ENCODE measurements at regions not wholly inside any gene's neighbourhood (a gene's known extent, or its start where the extent isn't known, plus 50 kb on each side); places are given as distances from the start of the nearest gene placed in this dataset.

GRCh38 chr4:144280688-144281087, 140.2 kb upstream of the GYPA start:
- H3K4me3 ChIP-seq: no peak overlapping the region
- H3K4me1 ChIP-seq: no peaks in the 10 kb centered on the region
- no peaks in the 10 kb centered on the region for H3K9me3 ChIP-seq
- no peaks in the 10 kb centered on the region for H3K36me3 ChIP-seq
- no peak for DNase-seq
- H3K27ac ChIP-seq: no peak overlapping the region
- intact Hi-C loops (cut with DNase I; ENCODE audit: low total_unique reads): no loop called here
- no peak for TF ChIP-seq CTCF (IDR thresholded peaks at IDR 0.05)
- no peaks in the 10 kb centered on the region for H3K27me3 ChIP-seq

GRCh38 chr4:144283526-144283925, 143.0 kb upstream of the GYPA start:
- Histone ChIP-seq H3K27me3 (no peaks in the 10 kb centered on the region), H3K36me3 (no peaks in the 10 kb centered on the region), H3K4me1 (no peaks in the 10 kb centered on the region), H3K9me3 (no peaks in the 10 kb centered on the region), H3K4me3 (no peak overlapping the region), H3K27ac (no peak overlapping the region)
- no peak for TF ChIP-seq CTCF (IDR thresholded peaks at IDR 0.05)
- intact Hi-C loops (cut with DNase I; ENCODE audit: low total_unique reads): no loop called here
- DNase-seq: no peak

GRCh38 chr4:144284026-144284425, 143.5 kb upstream of the GYPA start:
- intact Hi-C loops (cut with DNase I; ENCODE audit: low total_unique reads): no loop called here
- H3K27ac ChIP-seq: no peak overlapping the region
- H3K4me1 ChIP-seq: no peaks in the 10 kb centered on the region
- H3K4me3 ChIP-seq: no peak overlapping the region
- DNase-seq: no peak
- H3K27me3 ChIP-seq: no peaks in the 10 kb centered on the region
- TF ChIP-seq CTCF (IDR thresholded peaks at IDR 0.05): no peak
- no peaks in the 10 kb centered on the region for H3K9me3 ChIP-seq
- no peaks in the 10 kb centered on the region for H3K36me3 ChIP-seq

- TF ChIP-seq CTCF (IDR thresholded peaks at IDR 0.05): no peak
- intact Hi-C loops (cut with DNase I; ENCODE audit: low total_unique reads): no loop called here
- no peak for DNase-seq
Observed at GRCh38 chr4:144288011-144288903, 147.7 kb upstream of the GYPA start.

GRCh38 chr4:144289667-144290428, 149.3 kb upstream of the GYPA start:
- TF ChIP-seq CTCF (IDR thresholded peaks at IDR 0.05): no peak
- no peak for DNase-seq
- Histone ChIP-seq H3K9me3 (no peaks in the 10 kb centered on the region), H3K36me3 (no peaks in the 10 kb centered on the region), H3K4me1 (no peaks in the 10 kb centered on the region), H3K4me3 (no peak overlapping the region), H3K27ac (no peak overlapping the region), H3K27me3 (no peaks in the 10 kb centered on the region)
- intact Hi-C loops (cut with DNase I; ENCODE audit: low total_unique reads): no loop called here

More at GRCh38 chr4:144288011-144288903, 147.7 kb upstream of the GYPA start:
- Histone ChIP-seq H3K27ac (no peak overlapping the region), H3K27me3 (no peaks in the 10 kb centered on the region), H3K4me3 (no peak overlapping the region), H3K9me3 (no peaks in the 10 kb centered on the region), H3K36me3 (no peaks in the 10 kb centered on the region), H3K4me1 (no peaks in the 10 kb centered on the region)
